NT2/D1 (cell line): ENCODE measurements at regions not wholly inside any gene's neighbourhood (a gene's known extent, or its start where the extent isn't known, plus 50 kb on each side); places are given as distances from the start of the nearest gene placed in this dataset.

Experiments
- DNase-seq: peaks from one replicate; pipeline ENCODE4 v3.0.0-alpha.2; 2011; ENCODE audit warnings: low read depth, low spot score
- H3K27me3 ChIP-seq: 2 replicates; pipeline ENCODE4 v1.6.0; 2011; ENCODE audit warnings: mild to moderate bottlenecking; ENCODE audit not compliant: insufficient read length, insufficient read depth
- H3K36me3 ChIP-seq: 2 replicates; pipeline ENCODE4 v1.6.1; 2011; ENCODE audit warnings: mild to moderate bottlenecking, low read length, mixed read lengths; ENCODE audit not compliant: insufficient read depth, insufficient read length
- H3K4me1 ChIP-seq: 2 replicates; pipeline ENCODE4 v1.5.1; 2011; ENCODE audit not compliant: insufficient read depth, insufficient read length
- H3K4me3 ChIP-seq: 2 replicates; pipeline ENCODE4 v1.5.1; 2011; ENCODE audit warnings: low read depth; ENCODE audit not compliant: insufficient read length
- H3K9ac ChIP-seq: 2 replicates; pipeline ENCODE4 v1.6.0; 2011; ENCODE audit warnings: low read depth; ENCODE audit not compliant: insufficient read length
- H3K9me3 ChIP-seq: 2 replicates; pipeline ENCODE4 v1.5.1; 2011; ENCODE audit warnings: mild to moderate bottlenecking, low read length; ENCODE audit not compliant: insufficient read depth
- SUZ12 ChIP-seq: IDR thresholded peaks from 2 replicates; pipeline ENCODE4 v1.6.1; 2011; ENCODE audit not compliant: insufficient read length, insufficient read depth; ENCODE audit errors: extremely low read depth
- YY1 ChIP-seq: IDR thresholded peaks from 2 replicates; pipeline ENCODE4 v1.6.1; 2011; ENCODE audit not compliant: insufficient read length, insufficient read depth
- ZNF274 ChIP-seq: IDR thresholded peaks from 2 replicates; pipeline ENCODE4 v1.6.1; 2011; ENCODE audit warnings: mild to moderate bottlenecking, low read depth, low read length

DNA sequence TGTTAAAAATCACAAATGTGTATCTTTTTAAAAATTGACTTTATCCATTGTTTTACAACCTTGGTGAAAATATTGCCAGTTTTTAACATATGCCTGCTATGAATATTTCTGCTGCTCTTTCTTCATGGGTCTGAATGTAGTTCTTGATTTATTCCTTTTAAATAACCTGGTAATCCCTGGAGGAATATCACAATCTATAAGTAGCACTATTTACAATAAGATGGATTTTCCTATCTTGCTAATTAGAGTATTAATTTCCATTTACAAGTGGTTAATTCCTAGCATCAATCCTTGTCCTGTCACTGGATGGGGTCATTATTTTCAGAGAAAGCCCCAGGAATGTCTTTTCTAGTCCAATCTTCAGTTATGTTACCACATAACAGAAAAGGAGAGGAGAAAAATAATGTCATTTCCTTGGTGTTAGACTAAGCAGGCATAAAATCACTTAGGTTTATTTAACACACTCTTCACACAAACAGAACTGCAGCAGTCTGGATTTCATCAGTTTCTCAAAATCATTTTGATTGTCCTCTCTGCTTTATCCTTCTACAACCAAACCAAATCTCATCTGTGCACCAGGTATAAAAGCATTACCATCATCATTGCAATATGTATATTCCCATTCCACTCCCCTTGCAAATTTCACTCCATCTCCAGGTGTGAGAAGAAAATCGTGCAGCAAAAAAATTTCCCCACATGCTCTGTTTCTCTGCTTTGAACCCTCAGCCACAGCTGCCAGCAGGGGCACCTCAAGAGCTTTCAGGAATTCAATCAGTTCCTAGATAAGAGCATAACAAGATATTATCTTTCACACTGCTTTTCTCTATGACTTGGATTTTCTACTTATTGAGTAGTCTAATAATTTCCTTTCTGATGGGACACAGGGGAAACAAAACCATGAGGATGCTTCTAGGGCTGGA lies 204.1 kb downstream of the SEC61B start:
- no peaks in the 10 kb centered on the region for H3K36me3 ChIP-seq
- no peaks in the 10 kb centered on the region for H3K9me3 ChIP-seq
- TF ChIP-seq ZNF274: no peak
- no peak for TF ChIP-seq YY1
- no peak for TF ChIP-seq SUZ12

DNA sequence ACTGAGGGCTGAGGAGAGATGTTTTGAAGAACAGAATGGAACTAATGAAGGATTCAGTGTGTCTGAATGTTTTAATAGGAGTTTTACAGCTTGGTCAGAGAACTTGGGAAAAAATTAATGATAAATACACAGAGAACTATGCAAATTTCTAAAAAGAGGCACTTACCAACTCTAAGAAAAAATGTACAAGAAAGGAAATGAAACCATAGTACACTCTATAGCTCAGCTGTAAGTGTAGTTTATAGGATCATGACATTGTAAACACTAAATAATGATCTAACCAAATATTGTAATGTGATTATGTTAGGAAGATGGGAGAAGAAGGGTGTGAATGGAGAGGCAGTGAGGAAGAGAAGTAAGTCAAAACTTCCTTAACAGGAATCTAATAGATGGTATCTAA lies 205.2 kb downstream of the SEC61B start:
- no peak for TF ChIP-seq SUZ12
- no peak for TF ChIP-seq ZNF274
- no peak for TF ChIP-seq YY1
- Histone ChIP-seq H3K4me1 (no peaks in the 10 kb centered on the region), H3K27me3 (no peaks in the 10 kb centered on the region), H3K4me3 (no peak overlapping the region), H3K9me3 (no peaks in the 10 kb centered on the region), H3K36me3 (no peaks in the 10 kb centered on the region), H3K9ac (no peak overlapping the region)
- no peak for DNase-seq

More for the DNA sequence above, 204.1 kb downstream of the SEC61B start:
- no peak for DNase-seq
- Histone ChIP-seq H3K27me3 (no peaks in the 10 kb centered on the region), H3K4me3 (no peak overlapping the region), H3K9ac (no peak overlapping the region), H3K4me1 (no peaks in the 10 kb centered on the region)

DNA sequence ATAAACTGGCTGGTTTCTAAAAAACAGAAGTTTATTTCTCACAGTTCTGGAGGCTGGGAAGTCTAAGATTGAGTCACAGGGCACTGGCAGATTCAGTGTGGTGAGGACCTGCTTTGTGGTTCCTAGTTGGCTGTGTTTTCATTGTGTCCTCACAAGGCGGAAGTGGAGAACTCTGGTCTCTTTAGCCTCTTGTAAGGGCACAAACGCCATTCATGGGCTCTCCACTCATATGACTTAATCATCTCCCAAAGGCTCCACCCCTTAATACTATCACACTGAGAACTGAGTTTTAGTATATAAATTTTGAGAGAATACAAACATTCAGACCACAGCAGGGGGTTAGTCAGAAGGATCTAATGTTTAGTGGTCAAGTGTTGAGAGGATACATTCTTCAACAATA lies 208.2 kb downstream of the SEC61B start:
- H3K9ac ChIP-seq: no peak overlapping the region
- TF ChIP-seq ZNF274: no peak
- DNase-seq: no peak

DNA sequence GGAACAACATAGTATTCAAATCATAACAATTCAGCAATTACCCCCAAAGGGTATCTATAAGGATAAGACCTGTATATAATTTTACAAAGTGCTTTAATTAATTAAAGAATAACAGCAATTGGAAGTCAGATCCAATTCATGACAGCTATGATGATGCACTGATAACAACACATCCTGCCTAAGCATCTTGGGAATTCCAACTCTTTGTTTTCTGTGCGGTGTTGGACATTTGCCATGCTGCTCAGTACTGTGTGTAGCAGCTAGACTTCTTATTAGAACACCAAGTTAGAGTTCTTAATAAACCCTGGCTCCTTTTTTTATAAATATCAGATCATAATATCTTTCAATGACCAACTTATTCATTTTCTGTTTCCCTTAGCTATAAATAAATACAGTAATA lies 209.0 kb downstream of the SEC61B start:
- Histone ChIP-seq H3K9ac (no peak overlapping the region), H3K27me3 (no peaks in the 10 kb centered on the region), H3K9me3 (no peaks in the 10 kb centered on the region), H3K4me3 (no peak overlapping the region), H3K4me1 (no peaks in the 10 kb centered on the region), H3K36me3 (no peaks in the 10 kb centered on the region)
- no peak for DNase-seq
- no peak for TF ChIP-seq YY1
- TF ChIP-seq ZNF274: no peak
- no peak for TF ChIP-seq SUZ12

More for the DNA sequence above, 208.2 kb downstream of the SEC61B start:
- H3K27me3 ChIP-seq: no peaks in the 10 kb centered on the region
- no peaks in the 10 kb centered on the region for H3K36me3 ChIP-seq
- no peaks in the 10 kb centered on the region for H3K4me1 ChIP-seq
- H3K9me3 ChIP-seq: no peaks in the 10 kb centered on the region
- no peak overlapping the region for H3K4me3 ChIP-seq

DNA sequence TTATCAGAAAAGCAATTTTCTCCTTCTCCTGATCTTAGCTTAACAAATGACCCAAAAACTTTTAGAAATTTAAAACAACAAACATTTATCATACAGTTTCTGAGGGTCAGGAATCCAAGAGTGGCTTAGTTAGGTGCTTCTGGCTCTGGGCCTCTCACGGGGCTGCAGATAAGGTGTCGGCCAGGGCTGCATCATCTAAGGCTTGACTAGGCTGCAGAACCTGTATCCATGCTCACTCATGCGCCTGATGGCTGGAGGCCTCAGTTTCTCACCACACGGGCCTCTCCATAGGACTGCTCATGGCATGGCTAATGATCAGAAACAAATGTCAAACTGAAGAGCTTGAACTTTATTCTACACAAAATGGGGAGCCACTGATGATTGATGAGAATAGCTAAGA lies 210.0 kb downstream of the SEC61B start:
- no peak for TF ChIP-seq ZNF274
- no peak for TF ChIP-seq SUZ12
- no peak for TF ChIP-seq YY1
- Histone ChIP-seq H3K36me3 (no peaks in the 10 kb centered on the region), H3K9ac (no peak overlapping the region), H3K4me3 (no peak overlapping the region), H3K9me3 (no peaks in the 10 kb centered on the region), H3K4me1 (no peaks in the 10 kb centered on the region), H3K27me3 (no peaks in the 10 kb centered on the region)
- DNase-seq: no peak

DNA sequence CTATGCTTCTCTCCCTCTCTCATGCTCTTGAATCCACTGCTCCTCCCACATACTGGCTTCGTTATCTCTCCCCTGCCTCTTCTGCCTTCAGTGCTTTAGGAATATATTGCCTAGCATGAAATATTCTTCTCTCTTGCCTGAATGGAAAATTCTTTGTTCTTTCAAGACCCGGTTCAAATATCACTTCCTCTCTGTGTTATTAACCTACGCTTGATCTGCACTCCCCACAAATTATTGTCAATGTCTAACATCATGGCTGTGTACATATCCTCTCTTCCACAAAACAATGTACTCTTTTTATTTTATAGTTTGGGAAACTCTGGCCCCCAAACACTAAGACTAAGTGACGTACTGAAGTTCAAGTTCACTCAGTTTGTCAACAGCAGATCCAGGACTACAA lies 211.0 kb downstream of the SEC61B start:
- H3K9me3 ChIP-seq: no peaks in the 10 kb centered on the region
- H3K4me3 ChIP-seq: no peak overlapping the region
- H3K36me3 ChIP-seq: no peaks in the 10 kb centered on the region
- H3K9ac ChIP-seq: no peak overlapping the region
- no peaks in the 10 kb centered on the region for H3K4me1 ChIP-seq
- no peaks in the 10 kb centered on the region for H3K27me3 ChIP-seq
- no peak for TF ChIP-seq SUZ12
- TF ChIP-seq YY1: no peak
- TF ChIP-seq ZNF274: no peak
- no peak for DNase-seq

DNA sequence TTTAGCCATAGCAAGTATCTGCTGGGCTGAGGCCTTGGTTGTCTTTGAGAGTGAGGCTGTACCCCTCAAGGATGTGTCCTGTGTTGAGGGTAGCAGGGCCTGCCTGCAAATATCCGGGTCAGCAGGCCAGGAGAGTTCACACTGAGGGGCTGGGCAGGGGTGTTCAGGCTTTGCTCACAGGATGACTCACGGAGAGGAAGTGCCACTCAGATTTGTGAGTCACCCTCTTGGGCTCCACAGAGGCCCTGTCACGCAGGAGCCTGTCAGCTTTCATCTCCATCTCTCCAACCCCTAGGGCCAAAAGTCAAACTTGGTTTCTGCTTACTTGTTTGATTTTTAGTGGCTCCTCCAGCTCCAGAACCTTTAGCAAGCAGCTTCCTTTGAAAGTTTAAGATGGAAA lies 211.5 kb downstream of the SEC61B start:
- H3K9me3 ChIP-seq: no peaks in the 10 kb centered on the region
- H3K4me3 ChIP-seq: no peak overlapping the region
- H3K36me3 ChIP-seq: no peaks in the 10 kb centered on the region
- TF ChIP-seq SUZ12: no peak
- no peak overlapping the region for H3K9ac ChIP-seq
- DNase-seq: no peak
- H3K4me1 ChIP-seq: no peaks in the 10 kb centered on the region
- H3K27me3 ChIP-seq: no peaks in the 10 kb centered on the region

DNA sequence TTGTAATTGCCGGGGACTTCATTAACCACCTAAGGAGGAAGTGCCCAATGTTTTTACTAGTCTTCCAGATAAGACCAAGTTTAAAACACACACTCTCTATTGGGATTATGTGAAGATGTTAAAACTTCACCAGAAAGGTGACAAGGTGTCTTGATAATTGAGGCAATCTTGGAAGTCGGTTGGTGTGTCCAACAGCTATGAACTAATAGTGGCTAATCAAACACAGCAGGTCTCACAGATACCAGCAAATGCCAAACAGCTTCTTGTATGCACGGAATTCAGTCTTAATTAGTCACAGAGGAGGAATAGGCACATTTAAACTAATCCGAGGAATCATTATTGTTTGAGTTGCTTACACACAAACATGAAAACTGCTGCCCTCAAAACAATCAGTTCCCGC lies 214.5 kb downstream of the SEC61B start:
- no peaks in the 10 kb centered on the region for H3K36me3 ChIP-seq
- TF ChIP-seq SUZ12 (no peak), YY1 (no peak), ZNF274 (no peak)
- H3K9ac ChIP-seq: no peak overlapping the region
- H3K9me3 ChIP-seq: no peaks in the 10 kb centered on the region
- H3K4me3 ChIP-seq: no peak overlapping the region
- DNase-seq: no peak
- H3K4me1 ChIP-seq: no peaks in the 10 kb centered on the region
- H3K27me3 ChIP-seq: no peaks in the 10 kb centered on the region
